Motor neuron (in vitro differentiated cells): ENCODE measurements at regions not wholly inside any gene's neighbourhood (a gene's known extent, or its start where the extent isn't known, plus 50 kb on each side); places are given as distances from the start of the nearest gene placed in this dataset.

Experiments
- ATAC-seq, 8 experiments: fragments of 200-7000 bp; cut with Tn5 transposase; replicated peaks in 6 of 8; 2 replicates each; pipeline ENCODE4 v1.8.0; 2021; ENCODE audit warnings: mild to moderate bottlenecking in 8 of 8, moderate library complexity in 8 of 8
- H3K27ac ChIP-seq, 2 donors: fragments of 250-450 bp; sonication (Bioruptor Pico); 2 replicates each; pipeline ENCODE4 v1.9.0; 2021; ENCODE audit warnings: antibody characterized with exemption in 2 of 2, mild to moderate bottlenecking in 2 of 2, moderate library complexity in 1 of 2
- H3K4me1 ChIP-seq, 2 donors: fragments of 250-450 bp; sonication (Bioruptor Pico); replicated peaks in 1 of 2; 2 replicates each; pipeline ENCODE4 v1.6.1; 2021; ENCODE audit warnings: antibody characterized with exemption in 2 of 2, mild to moderate bottlenecking in 2 of 2, moderate library complexity in 1 of 2
- H3K4me3 ChIP-seq, 5 donors: fragments of 250-450 bp; sonication (Bioruptor Pico); 2 replicates each; pipeline ENCODE4 v1.9.0; 2021; ENCODE audit warnings: antibody characterized with exemption in 5 of 5, mild to moderate bottlenecking in 5 of 5, moderate library complexity in 4 of 5
- WGBS, 10 experiments: fragments of 450-650 bp; shearing (Covaris generic); methylation state at CpG; one replicate each; pipeline ENCODE4 v1.0.0; 2022; 5-methylcytosine and 5-hydroxymethylcytosine counted together
- in situ Hi-C, 9 experiments: fragments of 400-800 bp; cut with MboI; loops; one replicate each; pipeline ENCODE4 v1.15.0; 2021; ENCODE audit warnings: low sequenced_read_pairs in 9 of 9, low pct_unique_long_range_greater_than_20kb in 2 of 9; ENCODE audit not compliant: unreplicated experiment in 9 of 9

GRCh38 chr3:124448954-124449353 is 281.3 kb upstream of the UMPS start:
- H3K27ac ChIP-seq: no peak overlapping the region
- H3K4me1 ChIP-seq: no peaks in the 10 kb centered on the region
- in situ Hi-C loops: no loop called here
- no peak overlapping the region for H3K4me3 ChIP-seq
- ATAC-seq: no peak

- ATAC-seq: no peak
- 18 to 100% (median 89%) methylated on average over 2 to 3 of the region's 3 CpGs; no CpG with 5 or more reads in 2 of the 10 experiments for WGBS, 10 experiments
- H3K4me1 ChIP-seq: no peaks in the 10 kb centered on the region
- H3K4me3 ChIP-seq: no peak overlapping the region
- in situ Hi-C loops: loop anchor here in 6 of 9 experiments (25.0 kb wide), 4 partner anchors 88 to 438 kb away; partner anchors contain the start of gene KALRN (in 1 of the 6)
- H3K27ac ChIP-seq: no peak overlapping the region
Observed at GRCh38 chr3:124450366-124450765, 279.9 kb upstream of the UMPS start.

- Histone ChIP-seq H3K27ac (no peak overlapping the region), H3K4me3 (no peak overlapping the region), H3K4me1 (no peaks in the 10 kb centered on the region)
- 77 to 100% (median 91%) methylated on average over 1 to 3 of the region's 3 CpGs; no CpG with 5 or more reads in 2 of the 10 experiments for WGBS, 10 experiments
- ATAC-seq: no peak
- in situ Hi-C loops: loop anchor here in 6 of 9 experiments (25.0 kb wide), 4 partner anchors 89 to 439 kb away; partner anchors contain the start of gene KALRN (in 1 of the 6)
Observed at GRCh38 chr3:124451630-124452317, 278.5 kb upstream of the UMPS start.

GRCh38 chr3:124453189-124453588 is 277.1 kb upstream of the UMPS start:
- ATAC-seq: peak in 2 of 8 experiments; percentile 33 to 48
- H3K27ac ChIP-seq: no peak overlapping the region
- in situ Hi-C loops: loop anchor here in 6 of 9 experiments (25.0 kb wide), 4 partner anchors 91 to 441 kb away; partner anchors contain the start of gene KALRN (in 1 of the 6)
- no peaks in the 10 kb centered on the region for H3K4me1 ChIP-seq
- no peak overlapping the region for H3K4me3 ChIP-seq
- 44 to 100% (median 80%) methylated on average over 1 to 4 of the region's 4 CpGs; no CpG with 5 or more reads in 1 of the 10 experiments for WGBS, 10 experiments

GRCh38 chr3:124455891-124456290 is 274.4 kb upstream of the UMPS start:
- in situ Hi-C loops: loop anchor here in 6 of 9 experiments (25.0 kb wide), 4 partner anchors 94 to 444 kb away; partner anchors contain the start of gene KALRN (in 1 of the 6)
- Histone ChIP-seq H3K4me3 (no peak overlapping the region), H3K27ac (no peak overlapping the region), H3K4me1 (no peaks in the 10 kb centered on the region)
- no peak for ATAC-seq

GRCh38 chr3:124456506-124456905 is 273.7 kb upstream of the UMPS start:
- H3K4me3 ChIP-seq: no peak overlapping the region
- in situ Hi-C loops: loop anchor here in 6 of 9 experiments (25.0 kb wide), 4 partner anchors 94 to 444 kb away; partner anchors contain the start of gene KALRN (in 1 of the 6)
- no peaks in the 10 kb centered on the region for H3K4me1 ChIP-seq
- WGBS, 10 experiments: 74 to 100% (median 97%) methylated on average over 1 to 11 of the region's 11 CpGs; no CpG with 5 or more reads in 3 of the 10 experiments
- no peak overlapping the region for H3K27ac ChIP-seq
- ATAC-seq: no peak

- in situ Hi-C loops: loop anchor here in 7 of 9 experiments (10.0 to 25.0 kb wide), 5 partner anchors 97 to 447 kb away; partner anchors contain the start of gene KALRN (in 1 of the 7)
- Histone ChIP-seq H3K4me1 (no peaks in the 10 kb centered on the region), H3K27ac (no peak overlapping the region), H3K4me3 (no peak overlapping the region)
- no peak for ATAC-seq
- WGBS, 10 experiments: 63 to 100% (median 100%) methylated on average over 1 to 2 of the region's 2 CpGs; no CpG with 5 or more reads in 5 of the 10 experiments
Observed at GRCh38 chr3:124459678-124460077, 270.6 kb upstream of the UMPS start.

- no peak for ATAC-seq
- Histone ChIP-seq H3K27ac (no peak overlapping the region), H3K4me3 (no peak overlapping the region), H3K4me1 (no peaks in the 10 kb centered on the region)
- WGBS, 10 experiments: 59 to 100% (median 97%) methylated on average over 1 to 2 of the region's 2 CpGs; no CpG with 5 or more reads in 1 of the 10 experiments
- in situ Hi-C loops: loop anchor here in 7 of 9 experiments (10.0 to 25.0 kb wide), 5 partner anchors 99 to 449 kb away; partner anchors contain the start of gene KALRN (in 1 of the 7)
Observed at GRCh38 chr3:124461126-124461525, 269.1 kb upstream of the UMPS start.

- in situ Hi-C loops: loop anchor here in 7 of 9 experiments (10.0 to 25.0 kb wide), 5 partner anchors 100 to 450 kb away; partner anchors contain the start of gene KALRN (in 1 of the 7)
- H3K27ac ChIP-seq: no peak overlapping the region
- no peak for ATAC-seq
- no peaks in the 10 kb centered on the region for H3K4me1 ChIP-seq
- 67 to 100% (median 88%) methylated on average over 1 to 4 of the region's 4 CpGs for WGBS, 10 experiments
- no peak overlapping the region for H3K4me3 ChIP-seq
Observed at GRCh38 chr3:124461838-124462632, 268.2 kb upstream of the UMPS start.

- in situ Hi-C loops: loop anchor here in 7 of 9 experiments (10.0 to 25.0 kb wide), 5 partner anchors 101 to 451 kb away; partner anchors contain the start of gene KALRN (in 1 of the 7)
- no peak overlapping the region for H3K27ac ChIP-seq
- ATAC-seq: no peak
- H3K4me1 ChIP-seq: peaks cover 0 to 2% of the 10 kb centered on the region in 2 donors
- no peak overlapping the region for H3K4me3 ChIP-seq
Observed at GRCh38 chr3:124463234-124463633, 267.0 kb upstream of the UMPS start.

GRCh38 chr3:124467980-124468902 is 262.0 kb upstream of the UMPS start:
- ATAC-seq: peak; percentile 69 to 99 (median 84)
- 35 to 100% (median 60%) methylated on average over 2 to 10 of the region's 10 CpGs; no CpG with 5 or more reads in 1 of the 10 experiments for WGBS, 10 experiments
- Histone ChIP-seq H3K4me3 (no peak overlapping the region), H3K27ac (no peak overlapping the region), H3K4me1 (peaks cover 0 to 2% of the 10 kb centered on the region in 2 donors)
- in situ Hi-C loops: loop anchor here in 7 of 9 experiments (10.0 to 25.0 kb wide), 5 partner anchors 106 to 456 kb away; partner anchors contain the start of gene KALRN (in 1 of the 7)

GRCh38 chr3:124469555-124469954 is 260.7 kb upstream of the UMPS start:
- 40 to 100% (median 86%) methylated on average over 1 to 5 of the region's 5 CpGs; no CpG with 5 or more reads in 3 of the 10 experiments for WGBS, 10 experiments
- in situ Hi-C loops: loop anchor here in 7 of 9 experiments (10.0 to 25.0 kb wide), 5 partner anchors 107 to 457 kb away; partner anchors contain the start of gene KALRN (in 1 of the 7)
- Histone ChIP-seq H3K27ac (no peak overlapping the region), H3K4me1 (peaks cover 0 to 2% of the 10 kb centered on the region in 2 donors), H3K4me3 (no peak overlapping the region)
- no peak for ATAC-seq
